ENCODE measurements at regions not wholly inside any gene's neighbourhood (a gene's known extent, or its start where the extent isn't known, plus 50 kb on each side); places are given as distances from the start of the nearest gene placed in this dataset.

- TF ChIP-seq CTCF (IDR thresholded peaks at IDR 0.05; ENCODE audit: low read depth, low read length), result no peak
- DNase-seq (ENCODE audit: extremely low read depth, low read depth), result no peak
These were observed 179.0 kb downstream of the BCAS1 start for GRCh38 chr20:53891306-53891894.

- DNase-seq (ENCODE audit: extremely low read depth, low read depth), result no peak
- no peak for TF ChIP-seq CTCF (IDR thresholded peaks at IDR 0.05; ENCODE audit: low read depth, low read length)
These were observed 179.7 kb downstream of the BCAS1 start for GRCh38 chr20:53890443-53891305.

- DNase-seq (ENCODE audit: extremely low read depth, low read depth), result no peak
- no peak for TF ChIP-seq CTCF (IDR thresholded peaks at IDR 0.05; ENCODE audit: low read depth, low read length)
These were observed 180.8 kb downstream of the BCAS1 start for GRCh38 chr20:53889411-53890148.

- no peak for TF ChIP-seq CTCF (IDR thresholded peaks at IDR 0.05; ENCODE audit: low read depth, low read length)
- no peak for DNase-seq (ENCODE audit: extremely low read depth, low read depth)
These were observed 181.4 kb downstream of the BCAS1 start for GRCh38 chr20:53888951-53889350.

- TF ChIP-seq CTCF (IDR thresholded peaks at IDR 0.05; ENCODE audit: low read depth, low read length), result no peak
- DNase-seq (ENCODE audit: extremely low read depth, low read depth), result no peak
These were observed 181.9 kb downstream of the BCAS1 start for GRCh38 chr20:53888510-53888909.

GRCh38 chr20:53887973-53888372 lies 182.4 kb downstream of the BCAS1 start:
- DNase-seq (ENCODE audit: extremely low read depth, low read depth), result no peak
- no peak for TF ChIP-seq CTCF (IDR thresholded peaks at IDR 0.05; ENCODE audit: low read depth, low read length)
